HG03378 (cell line): ENCODE measurements at regions not wholly inside any gene's neighbourhood (a gene's known extent, or its start where the extent isn't known, plus 50 kb on each side); places are given as distances from the start of the nearest gene placed in this dataset.
"Not testable (repeated sequence)": the region's sequence is repeated elsewhere in the genome, so short reads cannot be mapped to it uniquely, and the experiment has no call there.

Source experiments
- ATAC-seq: cut with Tn5 transposase; IDR thresholded peaks from one replicate; pipeline ENCODE4 v1.9.1; 2021; ENCODE audit warnings: mild to moderate bottlenecking, moderate library complexity; ENCODE audit not compliant: unreplicated experiment

GRCh38 chr1:188122646-188123045 lies 1293.9 kb downstream of the PLA2G4A start:
- ATAC-seq = no peak

GRCh38 chr1:188127507-188127906 lies 1298.8 kb downstream of the PLA2G4A start:
- ATAC-seq = no peak

GRCh38 chr1:188128761-188129160 lies 1300.0 kb downstream of the PLA2G4A start:
- ATAC-seq = no peak

- no peak for ATAC-seq
Observed at GRCh38 chr1:188129856-188130838, 1301.4 kb downstream of the PLA2G4A start.

GRCh38 chr1:188137221-188137620 lies 1308.5 kb downstream of the PLA2G4A start:
- ATAC-seq = no peak

GRCh38 chr1:188140958-188141357 lies 1312.2 kb downstream of the PLA2G4A start:
- no peak for ATAC-seq

GRCh38 chr1:188154196-188154595 lies 1325.4 kb downstream of the PLA2G4A start:
- ATAC-seq = no peak

GRCh38 chr1:188154761-188155160 lies 1326.0 kb downstream of the PLA2G4A start:
- ATAC-seq = no peak

- no peak for ATAC-seq
Observed at GRCh38 chr1:188155261-188155660, 1326.5 kb downstream of the PLA2G4A start.

GRCh38 chr1:188164459-188164858 lies 1335.7 kb downstream of the PLA2G4A start:
- no peak for ATAC-seq

GRCh38 chr1:188166654-188167053 lies 1337.9 kb downstream of the PLA2G4A start:
- no peak for ATAC-seq

- no peak for ATAC-seq
Observed at GRCh38 chr1:188169971-188170370, 1341.2 kb downstream of the PLA2G4A start.

- no peak for ATAC-seq
Observed at GRCh38 chr1:188170411-188170810, 1341.7 kb downstream of the PLA2G4A start.

- no peak for ATAC-seq
Observed at GRCh38 chr1:188170935-188171334, 1342.2 kb downstream of the PLA2G4A start.

GRCh38 chr1:188182063-188182462 lies 1353.3 kb downstream of the PLA2G4A start:
- not testable (repeated sequence) for ATAC-seq

GRCh38 chr1:188188317-188188716 lies 1359.6 kb downstream of the PLA2G4A start:
- no peak for ATAC-seq

GRCh38 chr1:188194916-188195315 lies 1366.2 kb downstream of the PLA2G4A start:
- ATAC-seq = no peak

- no peak for ATAC-seq
Observed at GRCh38 chr1:188218289-188218688, 1389.5 kb downstream of the PLA2G4A start.

- ATAC-seq = no peak
Observed at GRCh38 chr1:188220051-188220450, 1391.3 kb downstream of the PLA2G4A start.

GRCh38 chr1:188224263-188224662 lies 1395.5 kb downstream of the PLA2G4A start:
- no peak for ATAC-seq

GRCh38 chr1:188225975-188226374 lies 1397.2 kb downstream of the PLA2G4A start:
- ATAC-seq = no peak

GRCh38 chr1:188228623-188229022 lies 1399.9 kb downstream of the PLA2G4A start:
- no peak for ATAC-seq
